Naive thymus-derived CD4-positive, alpha-beta T cell (primary cell): ENCODE measurements at regions not wholly inside any gene's neighbourhood (a gene's known extent, or its start where the extent isn't known, plus 50 kb on each side); places are given as distances from the start of the nearest gene placed in this dataset.

Experiments used
- ATAC-seq: fragments of 150-1000 bp; cut with Tn5 transposase; 2 replicates; pipeline ENCODE4 v1.10.0; 2021; ENCODE audit warnings: mild to moderate bottlenecking, moderate library complexity
- CTCF ChIA-PET: fragments of 350-600 bp; sonication (Branson Sonifier 250); formaldehyde crosslinking; loops from one replicate; lab custom pipeline; 2021; ENCODE audit warnings: antibody characterized with exemption; lab: Charles Lee
- POLR2A ChIA-PET: fragments of 350-600 bp; sonication (Branson Sonifier 250); formaldehyde crosslinking; loops from one replicate; lab custom pipeline; 2021; ENCODE audit warnings: antibody characterized with exemption, inconsistent platforms; lab: Charles Lee
- DNase-seq, 9 donors: peaks; one replicate each; pipeline versions ENCODE4 v3.0.0 to v3.0.0-alpha.2; 2020 to 2022; ENCODE audit warnings: mixed read lengths in 1 of 9
- H3K27ac ChIP-seq: one replicate; pipeline ENCODE4 v1.7.0; 2013; ENCODE audit warnings: mild to moderate bottlenecking, low read depth, low read length, moderate library complexity
- H3K27me3 ChIP-seq, 2 donors: one replicate each; pipeline ENCODE4 v1.7.0; 2013; ENCODE audit warnings: low read length in 2 of 2, mild to moderate bottlenecking in 2 of 2, moderate library complexity in 2 of 2; ENCODE audit not compliant: control insufficient read depth in 2 of 2, insufficient read depth in 2 of 2
- H3K36me3 ChIP-seq, 3 experiments: 1 replicate in 2 of 3; 2 replicates in 1 of 3; pipeline ENCODE4 v1.7.0; 2013; ENCODE audit warnings: low read length in 3 of 3, mild to moderate bottlenecking in 3 of 3, moderate library complexity in 1 of 3; ENCODE audit not compliant: insufficient read depth in 3 of 3, control insufficient read depth in 2 of 3
- H3K4me1 ChIP-seq, 2 donors: one replicate each; pipeline ENCODE4 v1.7.0; 2013; ENCODE audit warnings: low read length in 2 of 2, mild to moderate bottlenecking in 2 of 2, moderate library complexity in 1 of 2; ENCODE audit not compliant: control insufficient read depth in 2 of 2, insufficient read depth in 2 of 2
- H3K4me3 ChIP-seq: 2 replicates; pipeline ENCODE4 v1.7.0; 2013; ENCODE audit warnings: mild to moderate bottlenecking, low read length
- H3K9me3 ChIP-seq, 3 experiments: 1 replicate in 2 of 3; 2 replicates in 1 of 3; pipeline ENCODE4 v1.7.0; 2013; ENCODE audit warnings: low read length in 3 of 3; ENCODE audit not compliant: control insufficient read depth in 2 of 3
- H3K27ac Mint-ChIP-seq, 9 donors: one replicate each; pipeline ENCODE4 v1.8.0; 2020 to 2022; ENCODE audit warnings: mixed read lengths in 9 of 9, mild to moderate bottlenecking in 8 of 9, moderate library complexity in 5 of 9, inconsistent platforms in 2 of 9
- H3K27me3 Mint-ChIP-seq, 5 donors: one replicate each; pipeline ENCODE4 v1.8.0; 2021 to 2022; ENCODE audit warnings: mixed read lengths in 5 of 5, mild to moderate bottlenecking in 1 of 5
- H3K36me3 Mint-ChIP-seq, 5 donors: one replicate each; pipeline ENCODE4 v1.8.0; 2020 to 2022; ENCODE audit warnings: mixed read lengths in 5 of 5, mild to moderate bottlenecking in 3 of 5, inconsistent platforms in 1 of 5
- H3K4me1 Mint-ChIP-seq, 7 donors: one replicate each; pipeline ENCODE4 v1.8.0; 2020 to 2022; ENCODE audit warnings: mixed read lengths in 7 of 7, mild to moderate bottlenecking in 3 of 7, inconsistent platforms in 1 of 7
- H3K4me3 Mint-ChIP-seq, 10 donors: one replicate each; pipeline ENCODE4 v1.8.0; 2020 to 2022; ENCODE audit warnings: mild to moderate bottlenecking in 10 of 10, mixed read lengths in 10 of 10, moderate library complexity in 6 of 10, inconsistent platforms in 2 of 10
- H3K9me3 Mint-ChIP-seq, 11 donors: one replicate each; pipeline ENCODE4 v1.8.0; 2020 to 2022; ENCODE audit warnings: mixed read lengths in 11 of 11, mild to moderate bottlenecking in 4 of 11, inconsistent platforms in 1 of 11, moderate library complexity in 1 of 11
- intact Hi-C, 2 donors: fragments of 100-400 bp; cut with micrococcal nuclease; formaldehyde crosslinking; loops; one replicate each; pipeline ENCODE4 v1.15.1; 2023

GRCh38 chr12:19751078-19751477, 311.8 kb downstream of the AEBP2 start:
- CTCF ChIA-PET, result no interaction called here

DNA sequence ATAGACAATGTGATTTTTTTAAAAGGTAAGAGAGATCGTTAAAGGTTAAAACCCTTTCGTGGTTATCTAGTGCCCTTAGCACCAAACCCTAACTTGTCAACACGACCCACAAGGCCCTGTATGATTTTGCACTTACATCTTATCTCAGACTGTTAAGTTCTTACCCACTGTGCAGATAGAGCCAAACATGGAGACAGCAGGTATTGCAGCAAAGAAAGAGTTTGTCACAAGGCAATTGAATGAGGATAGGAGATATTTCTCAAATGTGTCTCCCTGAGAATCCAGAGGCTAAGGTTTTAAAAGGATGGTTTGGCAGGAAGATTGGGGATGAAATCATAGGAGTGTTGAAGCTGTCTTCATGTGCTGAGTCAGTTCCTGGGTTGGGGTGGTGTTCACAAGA, 313.4 kb downstream of the AEBP2 start:
- Mint-ChIP-seq H3K9me3 (peaks cover 8 to 50% (median 23%) of the 10 kb centered on the region in 11 donors), H3K27me3 (peaks cover 0 to 9% (median 0%) of the 10 kb centered on the region in 5 donors), H3K4me3 (no peak overlapping the region), H3K27ac (no peak overlapping the region), H3K4me1 (no peaks in the 10 kb centered on the region), H3K36me3 (peaks cover 0 to 5% (median 0%) of the 10 kb centered on the region in 5 donors)
- H3K27ac ChIP-seq, result no peak overlapping the region
- intact Hi-C loops, result no loop called here
- no peaks in the 10 kb centered on the region for H3K36me3 ChIP-seq
- H3K9me3 ChIP-seq, result peaks cover 0 to 8% (median 0%) of the 10 kb centered on the region in 3 experiments
- H3K27me3 ChIP-seq, result no peaks in the 10 kb centered on the region
- DNase-seq, result no peak
- ChIA-PET POLR2A (no interaction called here), CTCF (no interaction called here)
- H3K4me1 ChIP-seq, result no peaks in the 10 kb centered on the region
- H3K4me3 ChIP-seq, result no peak overlapping the region
- ATAC-seq, result no peak

More at GRCh38 chr12:19751078-19751477, 311.8 kb downstream of the AEBP2 start:
- ATAC-seq (no peak), DNase-seq (no peak)
- H3K36me3 Mint-ChIP-seq, result peaks cover 0 to 5% (median 0%) of the 10 kb centered on the region in 5 donors
- H3K4me1 Mint-ChIP-seq, result no peaks in the 10 kb centered on the region
- Histone ChIP-seq H3K27ac (no peak overlapping the region), H3K4me1 (no peaks in the 10 kb centered on the region), H3K9me3 (peaks cover 0 to 8% (median 0%) of the 10 kb centered on the region in 3 experiments), H3K27me3 (no peaks in the 10 kb centered on the region), H3K4me3 (no peak overlapping the region), H3K36me3 (no peaks in the 10 kb centered on the region)
- no peak overlapping the region for H3K4me3 Mint-ChIP-seq
- peaks cover 0 to 14% (median under 1%) of the 10 kb centered on the region in 5 donors for H3K27me3 Mint-ChIP-seq
- POLR2A ChIA-PET, result no interaction called here
- intact Hi-C loops, result no loop called here
- H3K27ac Mint-ChIP-seq, result no peak overlapping the region
- peaks cover 8 to 50% (median 23%) of the 10 kb centered on the region in 11 donors for H3K9me3 Mint-ChIP-seq

- no peak overlapping the region for H3K27ac ChIP-seq
- H3K9me3 Mint-ChIP-seq, result peaks cover 7 to 35% (median 17%) of the 10 kb centered on the region in 11 donors
- no peak overlapping the region for H3K4me3 ChIP-seq
- ATAC-seq (no peak), DNase-seq (no peak)
- intact Hi-C loops, result no loop called here
- H3K4me1 ChIP-seq, result no peaks in the 10 kb centered on the region
- H3K4me3 Mint-ChIP-seq, result no peak overlapping the region
- ChIA-PET POLR2A (no interaction called here), CTCF (no interaction called here)
- no peaks in the 10 kb centered on the region for H3K36me3 ChIP-seq
- peaks cover 0 to 8% (median 0%) of the 10 kb centered on the region in 3 experiments for H3K9me3 ChIP-seq
- no peaks in the 10 kb centered on the region for H3K4me1 Mint-ChIP-seq
- no peak overlapping the region for H3K27ac Mint-ChIP-seq
- peaks cover 0 to 8% (median 0%) of the 10 kb centered on the region in 5 donors for H3K36me3 Mint-ChIP-seq
- H3K27me3 ChIP-seq, result no peaks in the 10 kb centered on the region
- H3K27me3 Mint-ChIP-seq, result peaks cover 0 to 11% (median 4%) of the 10 kb centered on the region in 5 donors
Observed at GRCh38 chr12:19755136-19755535, 315.8 kb downstream of the AEBP2 start.

DNA sequence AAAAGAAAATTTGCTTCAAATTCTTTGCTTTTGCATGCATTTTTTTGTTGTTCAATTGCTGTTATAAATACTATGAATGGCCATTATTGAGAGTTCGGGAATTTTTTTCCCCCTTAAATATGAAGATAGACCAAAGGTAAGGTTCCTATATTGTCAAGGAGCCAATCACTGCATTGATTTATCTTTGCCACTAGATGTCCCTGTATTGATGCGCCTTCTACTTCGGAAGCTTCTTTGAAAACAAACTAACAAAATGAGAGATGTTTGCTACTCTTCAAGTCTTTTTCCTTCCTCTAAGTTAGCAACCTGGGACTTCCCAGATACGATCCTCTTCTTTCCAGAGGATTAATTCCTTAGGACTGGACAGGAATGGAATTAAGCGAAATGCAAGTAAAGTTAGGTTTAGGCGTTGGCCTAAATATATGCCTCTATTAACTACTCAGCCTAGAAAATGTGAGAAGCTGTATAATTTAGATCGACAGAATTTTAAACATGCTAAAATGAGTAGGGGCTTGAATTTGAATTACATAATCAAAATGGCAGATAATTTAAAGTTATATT, 318.1 kb downstream of the AEBP2 start:
- peaks cover 0 to 30% (median 15%) of the 10 kb centered on the region in 11 donors for H3K9me3 Mint-ChIP-seq
- H3K4me3 Mint-ChIP-seq, result no peak overlapping the region
- peaks cover 0 to 7% (median 4%) of the 10 kb centered on the region in 5 donors for H3K27me3 Mint-ChIP-seq
- Histone ChIP-seq H3K36me3 (no peaks in the 10 kb centered on the region), H3K9me3 (peaks cover 0 to 8% (median 0%) of the 10 kb centered on the region in 3 experiments), H3K4me3 (no peak overlapping the region), H3K4me1 (no peaks in the 10 kb centered on the region), H3K27ac (no peak overlapping the region), H3K27me3 (no peaks in the 10 kb centered on the region)
- no peak overlapping the region for H3K27ac Mint-ChIP-seq
- ChIA-PET CTCF (no interaction called here), POLR2A (interaction anchor here (0.6 kb wide), 1 partner anchor 34 kb away, joined by 3 read pairs; no protein-coding TSS in a partner anchor)
- peaks cover 0 to 2% (median 0%) of the 10 kb centered on the region in 7 donors for H3K4me1 Mint-ChIP-seq
- H3K36me3 Mint-ChIP-seq, result peaks cover 0 to 8% (median 0%) of the 10 kb centered on the region in 5 donors
- intact Hi-C loops, result no loop called here
- DNase-seq (no peak), ATAC-seq (no peak)

- no peak for DNase-seq
- H3K36me3 Mint-ChIP-seq, result peaks cover 0 to 3% (median 0%) of the 10 kb centered on the region in 5 donors
- no peak overlapping the region for H3K27ac ChIP-seq
- no peak overlapping the region for H3K4me3 ChIP-seq
- no peaks in the 10 kb centered on the region for H3K9me3 ChIP-seq
- H3K4me1 ChIP-seq, result no peaks in the 10 kb centered on the region
- intact Hi-C loops, result no loop called here
- peaks cover 0 to 10% (median 4%) of the 10 kb centered on the region in 5 donors for H3K27me3 Mint-ChIP-seq
- CTCF ChIA-PET, result no interaction called here
- no peak for ATAC-seq
- H3K9me3 Mint-ChIP-seq, result peaks cover 0 to 18% (median 5%) of the 10 kb centered on the region in 11 donors
- H3K4me1 Mint-ChIP-seq, result peaks cover 0 to 2% (median 0%) of the 10 kb centered on the region in 7 donors
- H3K36me3 ChIP-seq, result no peaks in the 10 kb centered on the region
- H3K27ac Mint-ChIP-seq, result no peak overlapping the region
- H3K4me3 Mint-ChIP-seq, result no peak overlapping the region
- no peaks in the 10 kb centered on the region for H3K27me3 ChIP-seq
- POLR2A ChIA-PET, result no interaction called here
Observed at GRCh38 chr12:19759227-19759626, 319.9 kb downstream of the AEBP2 start.

DNA sequence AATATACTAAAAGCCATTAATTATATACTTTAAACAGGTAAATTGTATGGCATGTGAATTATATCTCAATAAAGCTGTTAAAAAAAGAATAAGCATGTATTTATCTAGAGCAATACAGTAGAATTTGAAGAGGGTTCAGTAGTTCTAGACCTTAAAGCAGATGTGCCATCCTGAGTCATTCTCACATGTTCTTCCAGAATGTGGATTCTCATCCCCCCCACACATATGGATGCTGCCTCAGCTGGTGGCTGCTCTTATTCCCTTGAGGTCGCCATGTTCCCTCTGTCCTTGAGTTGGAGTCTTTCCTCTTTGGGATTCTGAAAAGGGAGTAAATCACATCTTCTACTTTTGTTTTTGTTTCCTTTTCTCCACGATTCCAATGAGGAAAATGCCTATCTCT, 321.3 kb downstream of the AEBP2 start:
- peaks cover 0 to 3% (median 0%) of the 10 kb centered on the region in 5 donors for H3K36me3 Mint-ChIP-seq
- no peaks in the 10 kb centered on the region for H3K4me1 ChIP-seq
- no peak overlapping the region for H3K4me3 Mint-ChIP-seq
- ATAC-seq, result no peak
- intact Hi-C loops, result no loop called here
- H3K27me3 Mint-ChIP-seq, result peaks cover 0 to 10% (median 7%) of the 10 kb centered on the region in 5 donors
- no peak overlapping the region for H3K4me3 ChIP-seq
- H3K27me3 ChIP-seq, result no peaks in the 10 kb centered on the region
- ChIA-PET POLR2A (no interaction called here), CTCF (no interaction called here)
- no peak overlapping the region for H3K27ac ChIP-seq
- peaks cover 0 to 2% (median 0%) of the 10 kb centered on the region in 7 donors for H3K4me1 Mint-ChIP-seq
- no peak overlapping the region for H3K27ac Mint-ChIP-seq
- H3K9me3 ChIP-seq, result no peaks in the 10 kb centered on the region
- peaks cover 0 to 21% (median 6%) of the 10 kb centered on the region in 11 donors for H3K9me3 Mint-ChIP-seq
- H3K36me3 ChIP-seq, result no peaks in the 10 kb centered on the region
- DNase-seq, result no peak

DNA sequence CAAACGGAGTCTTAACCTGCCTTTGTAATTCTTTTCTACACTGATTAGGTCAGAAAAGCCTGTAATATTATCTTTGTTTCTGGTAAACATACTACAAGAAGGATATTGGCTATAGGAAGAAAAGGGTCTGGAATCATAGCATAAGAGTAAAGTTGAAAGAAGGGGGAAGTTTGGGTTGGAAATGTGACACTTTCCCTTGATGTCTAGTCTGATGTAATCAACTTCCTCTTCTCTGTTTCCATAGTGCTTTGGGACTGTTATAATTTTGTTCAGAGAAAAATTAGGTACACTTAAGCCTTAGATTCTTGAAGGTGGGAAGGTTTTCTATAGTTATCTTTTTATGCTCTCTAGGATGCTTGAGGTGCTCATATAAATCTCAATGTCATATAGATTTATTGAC, 322.2 kb downstream of the AEBP2 start:
- Mint-ChIP-seq H3K4me1 (peaks cover 0 to 2% (median 0%) of the 10 kb centered on the region in 7 donors), H3K9me3 (peaks cover 2 to 29% (median 6%) of the 10 kb centered on the region in 11 donors), H3K27me3 (peaks cover 0 to 15% (median 7%) of the 10 kb centered on the region in 5 donors), H3K27ac (no peak overlapping the region), H3K36me3 (peaks cover 0 to 3% (median 0%) of the 10 kb centered on the region in 5 donors), H3K4me3 (no peak overlapping the region)
- intact Hi-C loops, result no loop called here
- ChIA-PET POLR2A (no interaction called here), CTCF (no interaction called here)
- DNase-seq (no peak), ATAC-seq (no peak)
- no peak overlapping the region for H3K27ac ChIP-seq
- H3K4me1 ChIP-seq, result no peaks in the 10 kb centered on the region
- H3K9me3 ChIP-seq, result no peaks in the 10 kb centered on the region
- no peak overlapping the region for H3K4me3 ChIP-seq
- H3K27me3 ChIP-seq, result no peaks in the 10 kb centered on the region
- no peaks in the 10 kb centered on the region for H3K36me3 ChIP-seq
